ENCODE measurements at regions not wholly inside any gene's neighbourhood (a gene's known extent, or its start where the extent isn't known, plus 50 kb on each side); places are given as distances from the start of the nearest gene placed in this dataset.

- TF ChIP-seq, protein P1, sequence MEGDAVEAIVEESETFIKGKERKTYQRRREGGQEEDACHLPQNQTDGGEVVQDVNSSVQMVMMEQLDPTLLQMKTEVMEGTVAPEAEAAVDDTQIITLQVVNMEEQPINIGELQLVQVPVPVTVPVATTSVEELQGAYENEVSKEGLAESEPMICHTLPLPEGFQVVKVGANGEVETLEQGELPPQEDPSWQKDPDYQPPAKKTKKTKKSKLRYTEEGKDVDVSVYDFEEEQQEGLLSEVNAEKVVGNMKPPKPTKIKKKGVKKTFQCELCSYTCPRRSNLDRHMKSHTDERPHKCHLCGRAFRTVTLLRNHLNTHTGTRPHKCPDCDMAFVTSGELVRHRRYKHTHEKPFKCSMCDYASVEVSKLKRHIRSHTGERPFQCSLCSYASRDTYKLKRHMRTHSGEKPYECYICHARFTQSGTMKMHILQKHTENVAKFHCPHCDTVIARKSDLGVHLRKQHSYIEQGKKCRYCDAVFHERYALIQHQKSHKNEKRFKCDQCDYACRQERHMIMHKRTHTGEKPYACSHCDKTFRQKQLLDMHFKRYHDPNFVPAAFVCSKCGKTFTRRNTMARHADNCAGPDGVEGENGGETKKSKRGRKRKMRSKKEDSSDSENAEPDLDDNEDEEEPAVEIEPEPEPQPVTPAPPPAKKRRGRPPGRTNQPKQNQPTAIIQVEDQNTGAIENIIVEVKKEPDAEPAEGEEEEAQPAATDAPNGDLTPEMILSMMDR (conservative IDR thresholded peaks at IDR 0.05; ENCODE audit: control insufficient read depth, insufficient read depth, low read depth, low read length), result no peak
- peak; percentile 81 for DNase-seq (ENCODE audit: low read depth)
- no peak overlapping the region for H3K4me3 ChIP-seq (ENCODE audit: control insufficient read depth, low read depth, low read length)
These were observed 84.1 kb upstream of the PRR23C start for GRCh38 chr3:139128803-139129202.

- H3K4me3 ChIP-seq (ENCODE audit: control insufficient read depth, low read depth, low read length), result no peak overlapping the region
- TF ChIP-seq, protein P1 (conservative IDR thresholded peaks at IDR 0.05; ENCODE audit: control insufficient read depth, insufficient read depth, low read depth, low read length), result no peak
- DNase-seq (ENCODE audit: low read depth), result peak; percentile 22
These were observed 85.2 kb upstream of the PRR23C start for GRCh38 chr3:139129892-139130291.

- no peak for DNase-seq (ENCODE audit: low read depth)
- TF ChIP-seq, protein P1 (conservative IDR thresholded peaks at IDR 0.05; ENCODE audit: control insufficient read depth, insufficient read depth, low read depth, low read length), result no peak
- H3K4me3 ChIP-seq (ENCODE audit: control insufficient read depth, low read depth, low read length), result no peak overlapping the region
These were observed 85.9 kb upstream of the PRR23C start for GRCh38 chr3:139130390-139131140.

- TF ChIP-seq, protein P1 (conservative IDR thresholded peaks at IDR 0.05; ENCODE audit: control insufficient read depth, insufficient read depth, low read depth, low read length), result no peak
- no peak for DNase-seq (ENCODE audit: low read depth)
- no peak overlapping the region for H3K4me3 ChIP-seq (ENCODE audit: control insufficient read depth, low read depth, low read length)
These were observed 87.3 kb upstream of the PRR23C start for GRCh38 chr3:139131951-139132350.

- no peak for DNase-seq (ENCODE audit: low read depth)
- TF ChIP-seq, protein P1 (conservative IDR thresholded peaks at IDR 0.05; ENCODE audit: control insufficient read depth, insufficient read depth, low read depth, low read length), result no peak
- H3K4me3 ChIP-seq (ENCODE audit: control insufficient read depth, low read depth, low read length), result no peak overlapping the region
These were observed 88.3 kb upstream of the PRR23C start for GRCh38 chr3:139132976-139133375.

DNA sequence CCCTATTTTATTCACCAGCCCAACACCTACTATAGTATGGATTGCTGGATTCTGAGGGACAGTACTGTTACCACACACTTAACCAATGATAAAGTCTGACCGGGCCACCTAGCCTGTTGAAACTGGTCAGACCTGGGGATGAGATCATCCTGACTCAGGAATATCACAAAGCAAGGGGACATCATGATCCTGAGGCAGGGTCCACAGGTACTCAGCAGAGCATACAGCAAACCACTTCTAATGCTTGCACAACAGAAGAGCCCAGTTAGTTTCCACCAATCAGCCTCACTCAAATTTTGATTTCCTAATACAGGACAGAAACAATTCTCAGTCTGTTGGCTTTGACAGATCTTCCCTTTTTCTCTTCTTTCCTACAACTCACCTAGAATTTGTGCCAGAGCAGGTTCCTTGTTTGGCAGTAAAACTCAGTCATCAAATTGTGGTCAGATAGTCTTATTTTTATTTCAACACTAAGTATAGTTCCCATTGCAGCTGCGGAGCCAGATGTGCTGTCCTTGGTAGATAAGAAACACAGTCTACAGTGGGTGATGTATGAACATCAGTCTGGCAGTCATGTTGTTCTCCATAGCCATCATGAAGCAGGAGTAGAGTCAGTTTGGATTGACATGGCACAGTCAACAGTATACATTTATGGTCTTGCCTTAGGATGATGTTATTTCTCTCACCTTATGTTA lies 90.1 kb upstream of the PRR23C start:
- DNase-seq (ENCODE audit: low read depth), result no peak
- TF ChIP-seq, protein P1 (conservative IDR thresholded peaks at IDR 0.05; ENCODE audit: control insufficient read depth, insufficient read depth, low read depth, low read length), result no peak
- H3K4me3 ChIP-seq (ENCODE audit: control insufficient read depth, low read depth, low read length), result no peak overlapping the region
